WTC11 (cell line): ENCODE measurements at regions not wholly inside any gene's neighbourhood (a gene's known extent, or its start where the extent isn't known, plus 50 kb on each side); places are given as distances from the start of the nearest gene placed in this dataset.
"Not testable (repeated sequence)": the region's sequence is repeated elsewhere in the genome, so short reads cannot be mapped to it uniquely, and the experiment has no call there.

Source experiments
- ATAC-seq: fragments of 200-7000 bp; cut with Tn5 transposase; 2 replicates; pipeline ENCODE4 v1.10.0; 2021; ENCODE audit warnings: mild to moderate bottlenecking, moderate library complexity
- CTCF ChIA-PET: fragments of 300-600 bp; sonication (Branson Sonifier 250); formaldehyde crosslinking; loops from one replicate; lab custom pipeline; 2021; ENCODE audit warnings: antibody characterized with exemption; lab: Charles Lee
- POLR2A ChIA-PET: fragments of 350-600 bp; sonication (Branson Sonifier 250); formaldehyde crosslinking; loops from one replicate; lab custom pipeline; 2021; ENCODE audit warnings: antibody characterized with exemption; lab: Charles Lee
- DNase-seq: peaks from one replicate; pipeline ENCODE4 v3.0.0; 2021; ENCODE audit warnings: low spot score
- H3K27ac Mint-ChIP-seq: 2 replicates; pipeline ENCODE4 v1.8.0; 2021; ENCODE audit warnings: mixed read lengths
- H3K27me3 Mint-ChIP-seq: 2 replicates; pipeline ENCODE4 v1.8.0; 2021; ENCODE audit warnings: low read depth, mild to moderate bottlenecking, moderate library complexity, mixed read lengths
- H3K36me3 Mint-ChIP-seq: 2 replicates; pipeline ENCODE4 v1.8.0; 2021; ENCODE audit warnings: mixed read lengths
- H3K4me1 Mint-ChIP-seq: 2 replicates; pipeline ENCODE4 v1.8.0; 2022; ENCODE audit warnings: mixed read lengths
- H3K4me3 Mint-ChIP-seq: 2 replicates; pipeline ENCODE4 v1.8.0; 2021; ENCODE audit warnings: mild to moderate bottlenecking, moderate library complexity, mixed read lengths
- H3K9me3 Mint-ChIP-seq: 2 replicates; pipeline ENCODE4 v1.8.0; 2021; ENCODE audit warnings: mixed read lengths
- AR ChIP-seq: fragments of 250-450 bp; sonication (Bioruptor Pico); IDR thresholded peaks from 2 replicates; pipeline ENCODE4 v1.9.0; 2021; ENCODE audit warnings: mild to moderate bottlenecking
- ARID4B ChIP-seq: sonication (generic); formaldehyde crosslinking; IDR thresholded peaks from 2 replicates; pipeline ENCODE4 v1.8.0; 2023; ENCODE audit warnings: missing genetic modification reagents, mild to moderate bottlenecking, borderline replicate concordance
- ATF2 ChIP-seq: sonication (generic); formaldehyde crosslinking; IDR thresholded peaks from 2 replicates; pipeline ENCODE4 v1.8.1; 2022; ENCODE audit warnings: low read depth, missing genetic modification reagents, borderline replicate concordance
- CBFB ChIP-seq: sonication (generic); formaldehyde crosslinking; IDR thresholded peaks from 2 replicates; pipeline ENCODE4 v1.8.1; 2022; ENCODE audit warnings: mild to moderate bottlenecking, low read depth, missing genetic modification reagents
- CREM ChIP-seq: sonication (generic); formaldehyde crosslinking; IDR thresholded peaks from 2 replicates; pipeline ENCODE4 v1.8.1; 2022; ENCODE audit warnings: mild to moderate bottlenecking, missing genetic modification reagents, moderate library complexity
- ERG ChIP-seq: fragments of 250-450 bp; sonication (Bioruptor Pico); IDR thresholded peaks from 2 replicates; pipeline ENCODE4 v1.8.0; 2021; ENCODE audit warnings: mild to moderate bottlenecking
- FOXP1 ChIP-seq: sonication (generic); formaldehyde crosslinking; IDR thresholded peaks from 2 replicates; pipeline ENCODE4 v1.8.0; 2022; ENCODE audit warnings: missing genetic modification reagents, mild to moderate bottlenecking, moderate library complexity, borderline replicate concordance
- GRHL2 ChIP-seq: fragments of 250-450 bp; sonication (Bioruptor Pico); IDR thresholded peaks from 2 replicates; pipeline ENCODE4 v1.8.0; 2022; ENCODE audit warnings: mild to moderate bottlenecking, moderate library complexity; ENCODE audit not compliant: insufficient replicate concordance, severe bottlenecking
- GTF2I ChIP-seq: fragments of 250-450 bp; sonication (Bioruptor Pico); conservative IDR thresholded peaks from 2 replicates; pipeline ENCODE4 v1.4.0; 2021; ENCODE audit warnings: mild to moderate bottlenecking
- JUN ChIP-seq: sonication (generic); formaldehyde crosslinking; IDR thresholded peaks from 2 replicates; pipeline ENCODE4 v1.8.0; 2023; ENCODE audit warnings: mild to moderate bottlenecking, missing genetic modification reagents
- NFYB ChIP-seq: sonication (generic); formaldehyde crosslinking; conservative IDR thresholded peaks from 2 replicates; pipeline ENCODE4 v1.8.0; 2022; ENCODE audit warnings: low read depth, missing genetic modification reagents
- NR2C2 ChIP-seq: sonication (generic); formaldehyde crosslinking; IDR thresholded peaks from 2 replicates; pipeline ENCODE4 v1.8.0; 2022; ENCODE audit warnings: mild to moderate bottlenecking, missing genetic modification reagents
- PRRX2 ChIP-seq: fragments of 250-450 bp; sonication (Bioruptor Pico); IDR thresholded peaks from 2 replicates; pipeline ENCODE4 v1.8.0; 2021; ENCODE audit warnings: mild to moderate bottlenecking
- SP1 ChIP-seq: sonication (generic); formaldehyde crosslinking; conservative IDR thresholded peaks from 2 replicates; pipeline ENCODE4 v1.8.1; 2022; ENCODE audit warnings: missing genetic modification reagents
- ZNF121 ChIP-seq: sonication (generic); formaldehyde crosslinking; IDR thresholded peaks from 2 replicates; pipeline ENCODE4 v1.8.0; 2023; ENCODE audit warnings: missing genetic modification reagents
- ZNF219 ChIP-seq: sonication (generic); formaldehyde crosslinking; IDR thresholded peaks from 2 replicates; pipeline ENCODE4 v1.8.0; 2023; ENCODE audit warnings: missing genetic modification reagents, mild to moderate bottlenecking, borderline replicate concordance
- ZNF425 ChIP-seq: fragments of 250-450 bp; sonication (Bioruptor Pico); conservative IDR thresholded peaks from 2 replicates; pipeline ENCODE4 v1.9.0; 2021; ENCODE audit warnings: mild to moderate bottlenecking
- ZSCAN18 ChIP-seq: fragments of 250-450 bp; sonication (Bioruptor Pico); IDR thresholded peaks from 2 replicates; pipeline ENCODE4 v2.1.2; 2022; ENCODE audit warnings: mild to moderate bottlenecking, moderate library complexity

- ATAC-seq: no peak
- no peaks in the 10 kb centered on the region for H3K4me1 Mint-ChIP-seq
- peaks cover 4% of the 10 kb centered on the region; the same call in 1 of the 2 replicates for H3K9me3 Mint-ChIP-seq
- no peak for DNase-seq
- H3K4me3 Mint-ChIP-seq: no peak overlapping the region
- ChIA-PET POLR2A (no interaction called here), CTCF (no interaction called here)
- no peak overlapping the region for H3K27ac Mint-ChIP-seq
- no peak for TF ChIP-seq ZNF219 (CRISPR knock-in tag)
- TF ChIP-seq ZNF121 (CRISPR knock-in tag): no peak
- no peak for TF ChIP-seq SP1 (CRISPR knock-in tag)
- TF ChIP-seq CREM (CRISPR knock-in tag): no peak
- TF ChIP-seq NFYB: no peak
- no peak for TF ChIP-seq NR2C2
- TF ChIP-seq GTF2I (CRISPR knock-in tag): no peak
- TF ChIP-seq ERG (CRISPR knock-in tag): no peak
- no peak for TF ChIP-seq FOXP1 (CRISPR knock-in tag)
- TF ChIP-seq PRRX2 (CRISPR knock-in tag): no peak
- TF ChIP-seq ARID4B (CRISPR knock-in tag): no peak
- no peak for TF ChIP-seq ATF2 (CRISPR knock-in tag)
- no peak for TF ChIP-seq CBFB (CRISPR knock-in tag)
- no peak for TF ChIP-seq ZSCAN18
- H3K36me3 Mint-ChIP-seq: no peaks in the 10 kb centered on the region
- H3K27me3 Mint-ChIP-seq: no peaks in the 10 kb centered on the region
These were observed 474.3 kb downstream of the SEMA3D start for GRCh38 chr7:84712374-84713121.

- ATAC-seq, H3K4me3 Mint-ChIP-seq, H3K9me3 Mint-ChIP-seq, CTCF ChIA-PET, H3K4me1 Mint-ChIP-seq, DNase-seq, H3K27me3 Mint-ChIP-seq, H3K36me3 Mint-ChIP-seq, POLR2A ChIA-PET, H3K27ac Mint-ChIP-seq: not testable (repeated sequence)
These were observed 476.3 kb downstream of the SEMA3D start for GRCh38 chr7:84710538-84710937.

- no peak overlapping the region for H3K4me3 Mint-ChIP-seq
- no peak for ATAC-seq
- TF ChIP-seq AR (CRISPR knock-in tag) (no peak), ZNF121 (CRISPR knock-in tag) (no peak), JUN (CRISPR knock-in tag) (no peak), ZNF425 (CRISPR knock-in tag) (no peak), GRHL2 (CRISPR knock-in tag) (no peak)
These were observed 481.1 kb downstream of the SEMA3D start for GRCh38 chr7:84705706-84706105.

More at GRCh38 chr7:84705706-84706105, 481.1 kb downstream of the SEMA3D start:
- Mint-ChIP-seq H3K36me3 (no peaks in the 10 kb centered on the region), H3K4me1 (no peaks in the 10 kb centered on the region), H3K9me3 (peaks cover 4% of the 10 kb centered on the region; the same call in 1 of the 2 replicates), H3K27ac (no peak overlapping the region), H3K27me3 (no peaks in the 10 kb centered on the region)
- ChIA-PET CTCF (no interaction called here), POLR2A (no interaction called here)
- no peak for DNase-seq
